Common myeloid progenitor, CD34-positive (primary cell): ENCODE measurements at regions not wholly inside any gene's neighbourhood (a gene's known extent, or its start where the extent isn't known, plus 50 kb on each side); places are given as distances from the start of the nearest gene placed in this dataset.

Experiments
- CTCF ChIA-PET: fragments of 350-600 bp; sonication (Branson Sonifier 250); formaldehyde crosslinking; loops from one replicate; lab custom pipeline; 2021; ENCODE audit warnings: antibody characterized with exemption; lab: Charles Lee
- POLR2A ChIA-PET: fragments of 350-600 bp; sonication (Branson Sonifier 250); formaldehyde crosslinking; loops from one replicate; lab custom pipeline; 2021; ENCODE audit warnings: antibody characterized with exemption; lab: Charles Lee
- DNase-seq, 3 donors: peaks; one replicate each; pipeline versions ENCODE4 v3.0.0 to v3.0.0-alpha.2; 2013
- H3K27ac ChIP-seq, 2 experiments: 1 replicate in 1 of 2; 2 replicates in 1 of 2; pipeline ENCODE4 v1.7.0; 2013; ENCODE audit warnings: inconsistent platforms in 2 of 2, low read length in 2 of 2, mild to moderate bottlenecking in 2 of 2, low read depth in 1 of 2, moderate library complexity in 1 of 2; ENCODE audit not compliant: severe bottlenecking in 2 of 2, insufficient read depth in 1 of 2, poor library complexity in 1 of 2
- H3K27me3 ChIP-seq, 5 experiments: replicated peaks in 2 of 5; 1 replicate in 3 of 5; 2 replicates in 2 of 5; pipeline versions ENCODE4 v1.6.1 to v1.7.0; 2013; ENCODE audit warnings: low read length in 4 of 5, mild to moderate bottlenecking in 2 of 5, moderate library complexity in 2 of 5, inconsistent platforms in 1 of 5; ENCODE audit not compliant: insufficient read depth in 5 of 5, control insufficient read depth in 4 of 5
- H3K36me3 ChIP-seq, 4 experiments: 1 replicate in 2 of 4; 2 replicates in 2 of 4; pipeline versions ENCODE4 v1.6.1 to v1.7.0; 2013; ENCODE audit warnings: low read length in 3 of 4, control low read depth in 1 of 4, mild to moderate bottlenecking in 1 of 4; ENCODE audit not compliant: control insufficient read depth in 4 of 4, insufficient read depth in 4 of 4
- H3K4me1 ChIP-seq, 4 experiments: 1 replicate in 3 of 4; 2 replicates in 1 of 4; pipeline versions ENCODE4 v1.6.1 to v1.7.1; 2013; ENCODE audit warnings: low read length in 3 of 4, mild to moderate bottlenecking in 3 of 4, control low read depth in 1 of 4, inconsistent platforms in 1 of 4, moderate library complexity in 1 of 4; ENCODE audit not compliant: control insufficient read depth in 4 of 4, insufficient read depth in 4 of 4; ENCODE audit errors: control extremely low read depth in 1 of 4
- H3K4me3 ChIP-seq, 7 experiments: 1 replicate in 4 of 7; 2 replicates in 3 of 7; pipeline versions ENCODE4 v1.5.1 to v1.7.0; 2013; ENCODE audit warnings: mild to moderate bottlenecking in 7 of 7, low read length in 6 of 7, moderate library complexity in 6 of 7, inconsistent platforms in 2 of 7, low read depth in 2 of 7, control low read depth in 1 of 7; ENCODE audit not compliant: insufficient read depth in 4 of 7, control insufficient read depth in 1 of 7; ENCODE audit errors: extremely low read depth in 1 of 7
- H3K9me3 ChIP-seq, 5 experiments: 1 replicate in 4 of 5; 2 replicates in 1 of 5; pipeline versions ENCODE4 v1.6.1 to v1.7.1; 2013; ENCODE audit warnings: low read length in 4 of 5, mild to moderate bottlenecking in 2 of 5, inconsistent platforms in 1 of 5, low read depth in 1 of 5, moderate library complexity in 1 of 5; ENCODE audit not compliant: control insufficient read depth in 4 of 5, insufficient read depth in 2 of 5; ENCODE audit errors: control extremely low read depth in 1 of 5
- WGBS: methylation state at CpG from one replicate; pipeline ENCODE4 v1.1.5; 2013; ENCODE audit not compliant: insufficient coverage; 5-methylcytosine and 5-hydroxymethylcytosine counted together

- no peaks in the 10 kb centered on the region for H3K36me3 ChIP-seq
- no peak overlapping the region for H3K4me3 ChIP-seq
- H3K9me3 ChIP-seq, result peaks cover 5 to 23% (median 13%) of the 10 kb centered on the region in 5 experiments
- H3K4me1 ChIP-seq, result no peaks in the 10 kb centered on the region
- POLR2A ChIA-PET, result no interaction called here
- H3K27ac ChIP-seq, result no peak overlapping the region
- peaks cover 0 to 37% (median 6%) of the 10 kb centered on the region in 5 experiments for H3K27me3 ChIP-seq
- 30% methylated on average over 55 of the region's 84 CpGs for WGBS
- no peak for DNase-seq
- CTCF ChIA-PET, result interaction anchor here (1.0 kb wide), 1 partner anchor 29 kb away, joined by 3 read pairs; no protein-coding TSS in a partner anchor
Observed at GRCh38 chr1:209231476-209232156, 351.9 kb upstream of the CAMK1G start.

- POLR2A ChIA-PET, result no interaction called here
- Histone ChIP-seq H3K27me3 (peaks cover 0 to 37% (median 6%) of the 10 kb centered on the region in 5 experiments), H3K36me3 (no peaks in the 10 kb centered on the region), H3K27ac (no peak overlapping the region), H3K4me3 (no peak overlapping the region), H3K9me3 (peaks cover 5 to 23% (median 13%) of the 10 kb centered on the region in 5 experiments), H3K4me1 (no peaks in the 10 kb centered on the region)
- CTCF ChIA-PET, result interaction anchor here (1.0 kb wide), 1 partner anchor 30 kb away, joined by 3 read pairs; no protein-coding TSS in a partner anchor
- DNase-seq, result no peak
- WGBS, result 94% methylated on average over 10 of the region's 17 CpGs
Observed at GRCh38 chr1:209232197-209232596, 351.3 kb upstream of the CAMK1G start.

DNA sequence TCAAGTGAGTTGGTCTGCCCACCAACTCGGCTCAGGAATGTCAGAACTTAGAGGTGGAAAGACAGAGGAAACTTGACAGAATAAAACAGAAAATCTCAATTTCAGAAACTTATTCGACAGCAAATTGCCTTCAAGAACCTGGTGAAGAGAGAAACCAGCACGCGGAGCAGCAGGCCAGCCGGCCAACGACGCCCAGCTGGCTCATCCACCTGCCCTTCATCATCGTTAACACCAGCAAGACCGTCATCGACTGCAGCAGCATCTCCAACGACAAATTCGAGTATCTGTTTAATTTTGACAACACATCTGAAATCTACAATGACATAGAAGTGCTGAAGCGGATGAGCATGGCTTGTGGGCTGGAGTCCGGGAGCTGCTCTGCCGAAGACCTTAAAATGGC lies 350.8 kb upstream of the CAMK1G start:
- H3K4me3 ChIP-seq, result no peak overlapping the region
- H3K9me3 ChIP-seq, result peaks cover 5 to 23% (median 13%) of the 10 kb centered on the region in 5 experiments
- H3K27me3 ChIP-seq, result peaks cover 0 to 37% (median 6%) of the 10 kb centered on the region in 5 experiments
- no peaks in the 10 kb centered on the region for H3K36me3 ChIP-seq
- CTCF ChIA-PET, result interaction anchor here (1.0 kb wide), 2 partner anchors 17 to 30 kb away, joined by 3 to 4 read pairs; no protein-coding TSS in a partner anchor
- no peak overlapping the region for H3K27ac ChIP-seq
- POLR2A ChIA-PET, result no interaction called here
- WGBS, result 96% methylated on average over 15 of the region's 15 CpGs
- H3K4me1 ChIP-seq, result no peaks in the 10 kb centered on the region
- DNase-seq, result no peak

DNA sequence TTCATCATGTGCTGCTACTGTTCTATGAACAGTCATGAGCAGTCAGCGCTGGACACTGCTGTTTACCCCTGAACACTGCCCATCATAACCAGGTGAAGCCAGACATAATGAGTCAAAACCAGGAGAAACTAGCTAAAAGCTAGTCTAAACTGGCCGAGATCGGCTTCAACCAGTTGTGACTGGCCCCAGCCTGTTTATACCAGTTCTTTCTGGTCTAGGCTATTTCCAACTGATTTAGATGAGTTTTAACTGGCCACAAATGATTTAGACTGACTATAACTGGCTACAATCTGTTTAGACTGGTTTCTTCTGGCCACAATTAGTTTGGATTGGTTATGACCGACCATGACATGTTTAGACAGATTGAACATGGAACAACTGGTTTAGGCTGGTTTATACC lies 348.3 kb upstream of the CAMK1G start:
- CTCF ChIA-PET, result interaction anchor here (1.6 kb wide), 1 partner anchor 14 kb away, joined by 3 read pairs; no protein-coding TSS in a partner anchor
- peaks cover 5 to 21% (median 13%) of the 10 kb centered on the region in 5 experiments for H3K9me3 ChIP-seq

GRCh38 chr1:209238356-209238755 lies 345.2 kb upstream of the CAMK1G start:
- ChIA-PET POLR2A (no interaction called here), CTCF (interaction anchor here (2.5 kb wide), 1 partner anchor 10 kb away, joined by 12 read pairs; no protein-coding TSS in a partner anchor)
- H3K9me3 ChIP-seq, result no peaks in the 10 kb centered on the region
- no peaks in the 10 kb centered on the region for H3K36me3 ChIP-seq
- 100% methylated on average over 1 of the region's 1 CpG for WGBS
- peaks cover 0 to 8% (median 2%) of the 10 kb centered on the region in 5 experiments for H3K27me3 ChIP-seq
- no peak overlapping the region for H3K4me3 ChIP-seq
- H3K4me1 ChIP-seq, result no peaks in the 10 kb centered on the region
- H3K27ac ChIP-seq, result no peak overlapping the region
- no peak for DNase-seq

More for the DNA sequence above, 348.3 kb upstream of the CAMK1G start:
- DNase-seq, result no peak
- Histone ChIP-seq H3K4me1 (no peaks in the 10 kb centered on the region), H3K4me3 (no peak overlapping the region), H3K27me3 (peaks cover 0 to 28% (median 12%) of the 10 kb centered on the region in 5 experiments), H3K36me3 (no peaks in the 10 kb centered on the region), H3K27ac (no peak overlapping the region)
- 92% methylated on average over 4 of the region's 4 CpGs for WGBS
- POLR2A ChIA-PET, result no interaction called here

DNA sequence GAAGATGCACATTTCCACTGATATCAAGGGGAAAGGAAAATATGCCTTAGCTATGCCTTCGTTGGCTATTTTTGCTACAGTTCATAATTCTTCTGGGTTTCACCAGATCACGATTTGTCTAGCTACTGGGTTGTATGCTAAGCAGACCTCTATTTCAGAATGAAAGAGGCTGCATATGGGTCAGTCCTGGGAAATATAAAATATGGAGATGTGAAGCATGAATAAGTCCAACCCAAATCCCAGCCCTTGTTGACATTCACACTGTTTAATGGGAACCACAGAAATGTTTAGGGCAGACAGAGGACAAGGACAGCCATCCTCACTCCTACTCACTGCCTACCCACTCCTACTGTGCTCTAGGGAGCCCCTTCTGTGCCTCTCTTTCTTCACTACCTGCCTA lies 343.2 kb upstream of the CAMK1G start:
- no peak for DNase-seq
- no peak overlapping the region for H3K4me3 ChIP-seq
- ChIA-PET CTCF (interaction anchor here (2.5 kb wide), 1 partner anchor 8 kb away, joined by 12 read pairs; no protein-coding TSS in a partner anchor), POLR2A (no interaction called here)
- H3K4me1 ChIP-seq, result no peaks in the 10 kb centered on the region
- whole genome bisulfite sequencing, result 100% methylated on average over 2 of the region's 2 CpGs
- no peaks in the 10 kb centered on the region for H3K9me3 ChIP-seq
- peaks cover 0 to 8% (median 2%) of the 10 kb centered on the region in 5 experiments for H3K27me3 ChIP-seq
- H3K27ac ChIP-seq, result no peak overlapping the region
- no peaks in the 10 kb centered on the region for H3K36me3 ChIP-seq

DNA sequence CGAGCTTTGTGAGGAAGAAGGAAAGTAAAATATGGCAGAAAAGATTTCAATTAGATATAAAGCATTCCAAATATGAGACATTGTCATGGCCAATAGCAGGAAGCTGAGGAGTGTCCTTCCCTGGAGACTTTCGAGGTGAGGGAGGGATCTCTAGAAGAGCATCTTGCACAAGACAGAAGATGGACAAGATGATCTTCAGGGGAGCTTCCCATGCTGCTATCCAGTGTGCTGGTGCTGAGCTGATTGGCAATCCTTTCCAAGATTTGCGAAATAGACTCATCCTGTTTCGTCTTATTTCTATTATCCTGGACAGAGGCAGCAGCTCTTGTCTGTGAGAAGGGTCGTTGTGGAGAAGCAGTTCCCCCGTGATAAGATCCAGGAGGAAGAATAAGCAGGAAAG lies 342.0 kb upstream of the CAMK1G start:
- Histone ChIP-seq H3K9me3 (no peaks in the 10 kb centered on the region), H3K4me3 (no peak overlapping the region), H3K36me3 (no peaks in the 10 kb centered on the region), H3K27me3 (peaks cover 0 to 8% (median 2%) of the 10 kb centered on the region in 5 experiments), H3K27ac (no peak overlapping the region), H3K4me1 (no peaks in the 10 kb centered on the region)
- WGBS, result 68% methylated on average over 3 of the region's 6 CpGs
- POLR2A ChIA-PET, result no interaction called here
- DNase-seq, result no peak
- CTCF ChIA-PET, result no interaction called here
